ENCODE measurements at regions not wholly inside any gene's neighbourhood (a gene's known extent, or its start where the extent isn't known, plus 50 kb on each side); places are given as distances from the start of the nearest gene placed in this dataset.

DNA sequence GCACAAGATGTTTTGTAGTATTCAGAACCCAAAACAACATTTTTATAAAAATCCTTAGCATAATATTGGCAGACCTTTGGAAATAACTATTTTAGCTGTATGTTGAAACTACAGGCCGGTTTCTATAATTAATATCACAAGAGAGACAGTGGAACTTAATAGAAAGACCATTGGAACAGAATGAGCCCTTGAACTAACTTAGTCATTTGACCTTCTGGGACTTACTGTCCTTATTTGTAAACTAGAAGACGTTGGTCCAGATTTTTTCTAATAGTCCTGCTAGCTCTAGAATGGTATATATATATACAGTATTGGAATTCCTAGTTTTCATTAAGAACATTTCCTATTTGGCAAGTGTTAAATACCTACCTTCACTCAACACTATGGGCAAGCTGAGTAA lies 69.5 kb upstream of the ALDH1A1 start:
- Histone ChIP-seq H3K27ac (no peak overlapping the region), H3K4me1 (peaks cover 0 to 6% of the 10 kb centered on the region in 2 donors), H3K27me3 (no peaks in the 10 kb centered on the region), H3K4me3 (no peak overlapping the region), H3K36me3 (no peaks in the 10 kb centered on the region), H3K9me3 (no peaks in the 10 kb centered on the region)
- DNase-seq, result no peak
- ATAC-seq, result no peak
- TF ChIP-seq, protein P1, sequence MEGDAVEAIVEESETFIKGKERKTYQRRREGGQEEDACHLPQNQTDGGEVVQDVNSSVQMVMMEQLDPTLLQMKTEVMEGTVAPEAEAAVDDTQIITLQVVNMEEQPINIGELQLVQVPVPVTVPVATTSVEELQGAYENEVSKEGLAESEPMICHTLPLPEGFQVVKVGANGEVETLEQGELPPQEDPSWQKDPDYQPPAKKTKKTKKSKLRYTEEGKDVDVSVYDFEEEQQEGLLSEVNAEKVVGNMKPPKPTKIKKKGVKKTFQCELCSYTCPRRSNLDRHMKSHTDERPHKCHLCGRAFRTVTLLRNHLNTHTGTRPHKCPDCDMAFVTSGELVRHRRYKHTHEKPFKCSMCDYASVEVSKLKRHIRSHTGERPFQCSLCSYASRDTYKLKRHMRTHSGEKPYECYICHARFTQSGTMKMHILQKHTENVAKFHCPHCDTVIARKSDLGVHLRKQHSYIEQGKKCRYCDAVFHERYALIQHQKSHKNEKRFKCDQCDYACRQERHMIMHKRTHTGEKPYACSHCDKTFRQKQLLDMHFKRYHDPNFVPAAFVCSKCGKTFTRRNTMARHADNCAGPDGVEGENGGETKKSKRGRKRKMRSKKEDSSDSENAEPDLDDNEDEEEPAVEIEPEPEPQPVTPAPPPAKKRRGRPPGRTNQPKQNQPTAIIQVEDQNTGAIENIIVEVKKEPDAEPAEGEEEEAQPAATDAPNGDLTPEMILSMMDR (IDR thresholded peaks at IDR 0.05), result no peak
- intact Hi-C loops (cut with DNase I), result loop anchor here in 1 of 2 donors (5.0 kb wide), 1 partner anchor 150 kb away; no protein-coding TSS in a partner anchor

DNA sequence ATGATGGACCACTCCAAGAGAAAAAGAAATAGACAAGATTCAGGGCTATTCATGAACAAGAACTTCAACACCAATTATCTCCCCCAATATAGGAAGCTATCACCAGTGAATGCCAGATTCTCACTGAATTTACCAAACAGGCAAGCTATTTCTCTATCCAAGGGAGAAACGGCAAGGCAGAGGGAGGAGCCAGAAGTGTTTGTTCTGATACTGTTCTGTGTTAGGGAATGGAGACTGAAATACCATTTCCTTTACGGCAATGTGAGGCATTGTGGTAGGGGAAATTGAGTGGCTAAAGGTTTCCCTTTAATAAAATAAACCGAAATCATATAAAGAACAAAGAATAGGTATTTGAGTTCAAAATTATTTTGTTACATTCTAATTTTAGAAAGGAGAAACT lies 68.0 kb upstream of the ALDH1A1 start:
- no peak overlapping the region for H3K27ac ChIP-seq
- H3K4me3 ChIP-seq, result no peak overlapping the region
- H3K36me3 ChIP-seq, result no peaks in the 10 kb centered on the region
- H3K27me3 ChIP-seq, result no peaks in the 10 kb centered on the region
- ATAC-seq, result no peak
- no peak for DNase-seq
- intact Hi-C loops (cut with DNase I), result loop anchor here in 1 of 2 donors (5.0 kb wide), 1 partner anchor 149 kb away; no protein-coding TSS in a partner anchor
- no peaks in the 10 kb centered on the region for H3K9me3 ChIP-seq
- TF ChIP-seq, protein P1 (IDR thresholded peaks at IDR 0.05), result no peak
- peaks cover 0 to 6% of the 10 kb centered on the region in 2 donors for H3K4me1 ChIP-seq

DNA sequence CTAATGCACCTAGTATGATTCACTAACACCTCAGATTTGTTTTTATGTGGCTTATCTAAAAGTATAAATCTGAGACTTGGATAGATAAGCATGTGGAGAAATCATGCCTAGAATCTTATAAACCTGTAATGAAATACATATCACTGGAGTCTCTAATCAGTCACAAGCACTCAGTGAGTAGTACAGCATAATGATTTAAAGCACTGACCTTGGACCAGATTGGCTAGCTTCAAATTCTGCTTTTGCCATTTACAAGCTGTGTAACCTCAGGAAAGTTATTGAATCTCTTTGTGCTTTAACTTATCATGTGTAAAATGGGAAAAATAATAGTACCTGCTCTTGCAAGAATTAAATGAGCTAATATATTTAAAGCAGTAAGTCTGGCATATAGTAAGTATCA lies 61.2 kb upstream of the ALDH1A1 start:
- intact Hi-C loops (cut with DNase I), result no loop called here
- no peak for DNase-seq

DNA sequence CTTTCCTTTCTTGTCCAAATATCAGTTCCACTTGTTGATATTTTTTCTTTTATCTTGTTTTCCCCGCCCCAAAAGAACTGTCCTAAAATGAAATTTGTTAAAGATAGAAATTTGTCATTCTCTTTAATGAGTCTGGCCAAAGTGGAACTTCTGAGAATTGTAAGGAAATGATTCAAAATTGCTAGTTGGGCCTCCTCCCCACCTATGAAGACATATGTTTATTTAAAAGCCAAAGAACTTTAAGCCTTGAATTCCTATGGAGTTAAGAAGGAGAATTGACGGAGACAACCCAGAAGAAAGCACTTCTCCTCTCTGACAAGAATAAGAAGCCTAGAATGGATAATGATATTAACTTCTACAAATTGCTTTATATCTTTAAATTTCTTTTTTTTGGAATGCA lies 59.1 kb upstream of the ALDH1A1 start:
- Histone ChIP-seq H3K9me3 (no peaks in the 10 kb centered on the region), H3K4me3 (no peak overlapping the region), H3K27me3 (no peaks in the 10 kb centered on the region), H3K36me3 (no peaks in the 10 kb centered on the region), H3K27ac (no peak overlapping the region), H3K4me1 (no peaks in the 10 kb centered on the region)
- intact Hi-C loops (cut with DNase I), result no loop called here
- DNase-seq (no peak), ATAC-seq (no peak)
- TF ChIP-seq, protein P1 (IDR thresholded peaks at IDR 0.05), result no peak

More for the DNA sequence above, 61.2 kb upstream of the ALDH1A1 start:
- Histone ChIP-seq H3K4me1 (no peaks in the 10 kb centered on the region), H3K27me3 (no peaks in the 10 kb centered on the region), H3K27ac (no peak overlapping the region), H3K36me3 (no peaks in the 10 kb centered on the region), H3K9me3 (no peaks in the 10 kb centered on the region), H3K4me3 (no peak overlapping the region)
- TF ChIP-seq, protein P1 (IDR thresholded peaks at IDR 0.05), result no peak
- ATAC-seq, result no peak

DNA sequence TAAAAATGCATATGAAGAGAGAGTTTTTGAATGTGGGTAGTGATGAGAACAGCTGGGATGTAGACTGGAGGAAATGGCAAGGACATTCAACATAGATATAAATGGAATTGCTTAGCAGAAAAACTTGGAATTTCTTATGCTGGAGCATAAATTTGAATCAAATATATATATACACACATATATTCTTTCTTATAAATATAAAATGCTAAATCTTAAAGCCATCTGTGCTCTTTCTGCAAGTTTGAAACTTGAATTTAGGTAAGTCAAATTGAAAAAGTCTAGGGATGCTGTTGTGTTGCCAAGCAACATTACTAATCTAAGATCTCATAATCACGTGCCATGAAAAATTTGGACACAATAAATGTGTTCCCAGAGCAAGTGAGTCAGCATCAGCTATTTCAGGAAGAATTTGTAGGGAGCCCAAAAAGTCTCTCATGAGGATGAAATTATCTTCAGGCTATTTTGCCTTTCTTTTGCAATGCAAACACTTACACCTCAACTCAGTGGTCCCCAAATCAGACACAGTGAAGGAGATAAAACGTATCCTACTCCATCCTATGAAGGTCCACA lies 58.4 kb upstream of the ALDH1A1 start:
- ATAC-seq, result no peak
- Histone ChIP-seq H3K9me3 (no peaks in the 10 kb centered on the region), H3K36me3 (no peaks in the 10 kb centered on the region), H3K4me1 (no peaks in the 10 kb centered on the region), H3K27ac (no peak overlapping the region), H3K27me3 (no peaks in the 10 kb centered on the region), H3K4me3 (no peak overlapping the region)
- TF ChIP-seq, protein P1 (IDR thresholded peaks at IDR 0.05), result no peak
- intact Hi-C loops (cut with DNase I), result no loop called here
- DNase-seq, result no peak
